GM12878 (cell line): ENCODE measurements at regions not wholly inside any gene's neighbourhood (a gene's known extent, or its start where the extent isn't known, plus 50 kb on each side); places are given as distances from the start of the nearest gene placed in this dataset.

Source experiments
- ATAC-seq: fragments of 200-7000 bp; cut with Tn5 transposase; 3 replicates; pipeline ENCODE4 v1.9.1; 2020; ENCODE audit warnings: mild to moderate bottlenecking, moderate library complexity
- BruUV-seq: library from RNA; stranded (reverse); fragments of 400-500 nt; replicated peaks from 2 replicates; lab custom pipeline; 2021; lab: Mats Ljungman, UMichigan
- CTCF ChIA-PET: fragments of 300-600 bp; sonication (Branson Sonifier 250); formaldehyde crosslinking; extraction: SDS; loops from one replicate; lab custom pipeline; 2021; ENCODE audit warnings: inconsistent platforms; lab: Yijun Ruan, JAX
- POLR2A ChIA-PET: fragments of 350-600 bp; formaldehyde crosslinking; extraction: SDS; loops from one replicate; lab custom pipeline; 2021; ENCODE audit warnings: inconsistent platforms; lab: Charles Lee
- RAD21 ChIA-PET: fragments of 300-600 bp; sonication (Branson Sonifier 250); formaldehyde crosslinking; loops from one replicate; lab custom pipeline; 2023; ENCODE audit warnings: antibody characterized with exemption; ENCODE audit not compliant: unreplicated experiment; lab: Charles Lee
- SMC1A ChIA-PET: fragments of 300-600 bp; sonication (Branson Sonifier 250); formaldehyde crosslinking; loops from one replicate; lab custom pipeline; 2023; ENCODE audit not compliant: unreplicated experiment, uncharacterized antibody; lab: Charles Lee
- DNase-seq: peaks from one replicate; pipeline ENCODE4 v3.0.0-alpha.2; 2011; ENCODE audit warnings: low read depth, low spot score
- FAIRE-seq: peaks from 3 replicates; lab custom pipeline; 2011; peaks lifted over from hg19 to GRCh38; lab: Jason Lieb, UNC
- H2AFZ ChIP-seq: 2 replicates; pipeline ENCODE4 v1.6.0; 2011; ENCODE audit warnings: low read depth, low read length, control low read depth; ENCODE audit not compliant: control insufficient read depth
- H3K27ac ChIP-seq: 2 replicates; pipeline ENCODE4 v1.5.1; 2011; ENCODE audit warnings: control low read depth; ENCODE audit not compliant: control insufficient read depth, insufficient read depth
- H3K27me3 ChIP-seq, 2 experiments: replicated peaks in 1 of 2; 2 replicates each; pipeline versions ENCODE4 v1.6.0 to v1.6.1; 2011; ENCODE audit warnings: low read length in 1 of 2; ENCODE audit not compliant: control insufficient read depth in 2 of 2, insufficient read depth in 2 of 2
- H3K36me3 ChIP-seq, 2 experiments: 2 replicates each; pipeline ENCODE4 v1.5.1; 2011; ENCODE audit warnings: low read length in 1 of 2; ENCODE audit not compliant: control insufficient read depth in 2 of 2, insufficient read depth in 2 of 2
- H3K4me1 ChIP-seq: 2 replicates; pipeline ENCODE4 v1.6.1; 2011; ENCODE audit warnings: mild to moderate bottlenecking, low read length, moderate library complexity, mixed read lengths; ENCODE audit not compliant: control insufficient read depth, insufficient read depth
- H3K4me2 ChIP-seq: 2 replicates; pipeline ENCODE4 v1.6.0; 2011; ENCODE audit warnings: control low read depth; ENCODE audit not compliant: control insufficient read depth, insufficient read depth
- H3K4me3 ChIP-seq: fragments of 200-600 bp; sonication (generic); 2 replicates; pipeline ENCODE4 v1.5.1; 2016
- H3K79me2 ChIP-seq: 2 replicates; pipeline ENCODE4 v1.6.0; 2011; ENCODE audit warnings: low read length; ENCODE audit not compliant: control insufficient read depth, insufficient read depth
- H3K9ac ChIP-seq: 2 replicates; pipeline ENCODE4 v1.8.0; 2011; ENCODE audit warnings: low read length, control low read depth, mixed read lengths; ENCODE audit not compliant: control insufficient read depth, insufficient read depth
- H3K9me3 ChIP-seq: replicated peaks from 3 replicates; pipeline ENCODE4 v1.5.1; 2011; ENCODE audit warnings: mild to moderate bottlenecking, low read length; ENCODE audit not compliant: control insufficient read depth, insufficient read depth
- H4K20me1 ChIP-seq: 2 replicates; pipeline ENCODE4 v1.6.0; 2011; ENCODE audit not compliant: control insufficient read depth, insufficient read depth
- ATF2 ChIP-seq: IDR thresholded peaks from 2 replicates; pipeline ENCODE4 v1.6.1; 2012; ENCODE audit warnings: low read length, inconsistent platforms
- E4F1 ChIP-seq: fragments of 450-650 bp; IDR thresholded peaks from 2 replicates; pipeline ENCODE4 v1.6.1; 2018; ENCODE audit warnings: borderline replicate concordance, mild to moderate bottlenecking; ENCODE audit not compliant: partially characterized antibody
- JUNB ChIP-seq: IDR thresholded peaks from 2 replicates; pipeline ENCODE4 v1.6.1; 2016; ENCODE audit warnings: antibody characterized with exemption, mild to moderate bottlenecking
- LARP7 ChIP-seq: fragments of 450-650 bp; IDR thresholded peaks from 2 replicates; pipeline ENCODE4 v1.6.1; 2017; ENCODE audit warnings: mild to moderate bottlenecking
- MLLT1 ChIP-seq: fragments of 450-650 bp; IDR thresholded peaks from 2 replicates; pipeline ENCODE4 v1.6.1; 2016; ENCODE audit warnings: mild to moderate bottlenecking
- PAX5 ChIP-seq: IDR thresholded peaks from 2 replicates; pipeline ENCODE4 v1.6.1; 2011; ENCODE audit warnings: low read depth, low read length, borderline replicate concordance
- PRDM15 ChIP-seq: fragments of 450-650 bp; formaldehyde crosslinking; IDR thresholded peaks from 2 replicates; pipeline ENCODE4 v1.4.0; 2020; ENCODE audit warnings: mild to moderate bottlenecking, moderate library complexity
- SIN3A ChIP-seq: IDR thresholded peaks from 2 replicates; pipeline ENCODE4 v1.6.1; 2012; ENCODE audit warnings: low read depth, low read length, improper control_type of control experiment
- SREBF1 ChIP-seq: IDR thresholded peaks from 2 replicates; pipeline ENCODE4 v1.6.1; 2012; ENCODE audit warnings: mild to moderate bottlenecking, low read length
- ZNF687 ChIP-seq: fragments of 450-650 bp; IDR thresholded peaks from 2 replicates; pipeline ENCODE4 v1.6.1; 2017; ENCODE audit warnings: mild to moderate bottlenecking, moderate library complexity
- WGBS: methylation state at CpG from one replicate; pipeline ENCODE4 v1.1.6; 2016; ENCODE audit warnings: low lambda C conversion rate; ENCODE audit not compliant: insufficient replicate concordance, insufficient coverage; ENCODE audit errors: missing lambda C conversion rate; 5-methylcytosine and 5-hydroxymethylcytosine counted together
- in situ Hi-C: fragments of 300-500 bp; cut with MboI; formaldehyde crosslinking; loops from 9 replicates; pipeline ENCODE4 v1.14.3; 2018; ENCODE audit warnings: mixed read lengths
- intact Hi-C: fragments of 100-400 bp; cut with micrococcal nuclease; formaldehyde crosslinking; loops from one replicate; pipeline ENCODE4 v1.14.2; 2022; ENCODE audit not compliant: unreplicated experiment

GRCh38 chr13:88945793-88946192, 1274.6 kb downstream of the SLITRK5 start:
- Histone ChIP-seq H3K9ac (no peak overlapping the region), H3K4me2 (no peak overlapping the region), H4K20me1 (no peaks in the 10 kb centered on the region), H3K27me3 (no peaks in the 10 kb centered on the region), H3K4me3 (no peak overlapping the region), H3K79me2 (no peaks in the 10 kb centered on the region), H3K4me1 (no peaks in the 10 kb centered on the region), H2AFZ (no peak overlapping the region), H3K27ac (no peak overlapping the region), H3K9me3 (no peaks in the 10 kb centered on the region), H3K36me3 (no peaks in the 10 kb centered on the region)
- SMC1A ChIA-PET: no interaction called here
- intact Hi-C loops (no loop called here), in situ Hi-C loops (no loop called here)
- FAIRE-seq: no peak
- WGBS: 41% methylated on average over 4 of the region's 4 CpGs
- BruUV-seq: no TSS peak
- no peak for ATAC-seq
- RAD21 ChIA-PET: no interaction called here
- no peak for DNase-seq
- POLR2A ChIA-PET: no interaction called here
- CTCF ChIA-PET: no interaction called here
- no peak for TF ChIP-seq PAX5
- TF ChIP-seq LARP7: no peak
- no peak for TF ChIP-seq ATF2
- TF ChIP-seq MLLT1: no peak
- TF ChIP-seq SIN3A: no peak
- TF ChIP-seq PRDM15 (CRISPR knock-in tag): no peak
- no peak for TF ChIP-seq ZNF687
- no peak for TF ChIP-seq JUNB
- no peak for TF ChIP-seq E4F1
- TF ChIP-seq SREBF1: no peak
